HG03064 (cell line): ENCODE measurements at regions not wholly inside any gene's neighbourhood (a gene's known extent, or its start where the extent isn't known, plus 50 kb on each side); places are given as distances from the start of the nearest gene placed in this dataset.
A peak's percentile ranks its signal among the peaks of the same experiment; 100 is the strongest.
"Not testable (repeated sequence)": the region's sequence is repeated elsewhere in the genome, so short reads cannot be mapped to it uniquely, and the experiment has no call there.

Experiments
- ATAC-seq: cut with Tn5 transposase; IDR thresholded peaks from one replicate; pipeline ENCODE4 v1.9.1; 2021; ENCODE audit warnings: low read depth; ENCODE audit not compliant: unreplicated experiment

DNA sequence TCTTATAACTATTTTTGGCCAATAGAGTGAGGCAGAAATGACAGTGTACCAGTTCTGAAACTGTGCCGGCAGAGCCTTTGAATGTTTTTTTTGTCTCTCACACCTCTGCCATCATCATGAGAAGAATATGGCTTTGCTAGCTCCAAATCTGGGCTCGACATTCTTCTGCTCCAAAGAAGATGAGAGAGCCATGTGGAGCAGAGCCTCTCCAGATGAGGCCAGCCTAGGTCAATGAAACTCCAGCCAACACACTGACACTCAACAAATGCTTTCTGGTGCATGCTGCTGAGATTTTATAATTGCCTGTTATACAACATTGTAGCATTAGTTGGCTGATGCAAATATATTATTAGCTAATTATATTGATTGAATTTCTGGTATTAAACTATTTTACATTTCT, 154.7 kb downstream of the SLC38A4 start:
- ATAC-seq, result no peak

- ATAC-seq, result no peak
Measured at GRCh38 chr12:46670636-46671035, 155.2 kb downstream of the SLC38A4 start.

DNA sequence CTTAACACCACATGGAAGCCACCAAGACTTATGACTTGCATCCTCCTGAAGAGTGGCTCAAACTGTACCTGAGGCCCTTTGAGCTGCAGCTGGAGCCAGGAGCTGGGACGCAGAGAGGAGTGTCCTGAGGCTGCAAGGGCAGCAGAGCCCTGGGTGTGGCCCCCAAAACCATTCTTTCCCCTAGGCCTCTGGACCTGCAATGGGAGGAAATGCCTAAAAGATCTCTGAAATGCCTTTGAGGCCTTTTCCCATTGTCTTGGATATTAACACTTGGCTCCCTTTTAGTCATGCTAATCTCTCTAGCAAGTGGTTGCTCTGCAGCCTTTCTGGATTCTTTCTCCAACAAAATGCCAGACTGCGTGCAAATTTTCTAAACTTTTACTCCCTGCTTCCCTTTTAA, 156.1 kb downstream of the SLC38A4 start:
- ATAC-seq, result no peak

GRCh38 chr12:46667551-46667950, 158.2 kb downstream of the SLC38A4 start:
- no peak for ATAC-seq

- ATAC-seq, result peak; percentile 58
Measured at GRCh38 chr12:46664761-46665287, 161.0 kb downstream of the SLC38A4 start.

GRCh38 chr12:46663318-46663717, 162.5 kb downstream of the SLC38A4 start:
- no peak for ATAC-seq

DNA sequence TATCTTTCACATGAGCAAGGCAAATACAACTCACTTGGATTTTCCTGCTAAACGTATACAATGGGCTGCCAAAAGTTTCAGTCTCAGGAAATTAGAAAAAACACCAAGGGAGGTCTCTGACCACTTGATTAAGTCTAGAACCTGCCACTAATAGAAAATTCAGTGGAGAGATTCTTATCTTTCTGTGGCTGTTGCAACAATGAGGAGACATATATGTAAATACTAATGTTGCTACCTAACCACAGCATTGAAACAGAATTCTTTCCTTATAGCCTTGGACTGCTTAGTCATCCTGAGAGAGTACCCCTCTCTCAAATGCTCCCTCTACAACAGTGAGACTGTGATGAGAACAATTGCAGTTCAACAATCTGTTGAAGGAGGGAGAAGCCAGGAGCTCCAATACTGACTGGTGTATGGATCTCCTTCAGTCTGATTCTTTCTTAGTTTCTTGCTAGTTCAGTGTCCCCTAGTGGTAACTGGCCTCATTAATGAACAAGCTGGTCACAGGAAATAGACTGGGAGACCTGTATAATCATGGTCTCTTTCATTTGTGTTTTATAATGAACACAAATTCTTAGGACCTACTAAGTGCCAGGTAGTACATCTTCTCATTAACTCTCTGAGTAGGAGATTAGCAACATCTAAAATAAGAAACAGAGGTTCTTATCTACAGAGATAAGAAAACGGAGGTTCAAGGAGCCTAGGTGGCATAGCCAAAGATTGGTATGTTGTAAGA, 164.5 kb downstream of the SLC38A4 start:
- peak; percentile 66 for ATAC-seq

- ATAC-seq, result no peak
Measured at GRCh38 chr12:46660719-46661109, 165.1 kb downstream of the SLC38A4 start.

GRCh38 chr12:46660276-46660675, 165.5 kb downstream of the SLC38A4 start:
- ATAC-seq, result no peak

- no peak for ATAC-seq
Measured at GRCh38 chr12:46659824-46660223, 166.0 kb downstream of the SLC38A4 start.

DNA sequence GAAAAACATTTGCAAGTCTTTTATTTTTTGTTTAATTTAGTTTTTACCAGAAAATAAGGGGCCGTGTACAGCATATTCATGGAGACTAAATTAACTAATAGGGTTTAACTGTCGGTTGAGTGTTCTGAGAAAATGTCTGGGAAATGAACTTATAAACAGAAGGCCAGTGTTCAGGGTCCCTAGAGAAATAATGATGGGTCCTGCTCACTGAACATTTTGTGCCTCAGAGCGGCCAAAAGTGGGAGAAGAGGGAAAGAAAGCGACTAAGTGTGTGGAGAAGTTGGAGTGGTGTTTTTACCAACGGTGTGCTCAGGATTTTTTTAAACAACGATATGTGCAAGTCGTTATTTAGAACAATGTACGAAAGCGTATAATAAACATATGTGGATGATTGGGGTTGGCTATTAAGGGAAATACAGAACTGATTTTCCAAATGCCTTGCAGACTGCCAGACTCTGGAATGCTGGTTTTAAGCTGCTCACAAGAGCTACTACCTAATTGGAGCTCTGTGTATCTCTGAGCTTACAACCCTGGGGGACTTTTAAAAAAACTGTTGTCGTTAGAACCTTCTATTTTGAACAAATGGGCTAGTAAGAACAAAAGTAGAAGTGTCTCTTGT, 166.7 kb downstream of the SLC38A4 start:
- no peak for ATAC-seq

- ATAC-seq, result no peak
Measured at GRCh38 chr12:46657453-46658411, 168.1 kb downstream of the SLC38A4 start.

- not testable (repeated sequence) for ATAC-seq
Measured at GRCh38 chr12:46655984-46656383, 169.8 kb downstream of the SLC38A4 start.

DNA sequence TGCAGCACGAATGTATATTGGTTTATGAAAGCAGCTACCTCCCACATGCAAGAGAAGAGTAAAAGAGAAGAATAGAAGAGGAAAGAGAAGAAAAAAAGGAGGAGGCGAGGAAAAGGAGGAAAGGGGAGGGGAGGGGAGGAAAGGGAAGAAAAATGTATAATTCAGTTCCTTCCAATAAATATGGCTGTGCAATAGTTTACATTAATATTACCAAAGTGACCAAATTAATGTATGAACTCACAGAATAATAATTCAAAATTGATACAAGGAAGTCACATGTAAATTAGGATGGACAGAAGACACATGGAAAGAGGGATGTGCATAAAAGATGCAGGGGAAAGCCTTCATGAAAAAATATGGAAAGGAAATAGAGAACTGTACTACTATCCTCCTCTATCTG, 172.5 kb downstream of the SLC38A4 start:
- ATAC-seq, result no peak

DNA sequence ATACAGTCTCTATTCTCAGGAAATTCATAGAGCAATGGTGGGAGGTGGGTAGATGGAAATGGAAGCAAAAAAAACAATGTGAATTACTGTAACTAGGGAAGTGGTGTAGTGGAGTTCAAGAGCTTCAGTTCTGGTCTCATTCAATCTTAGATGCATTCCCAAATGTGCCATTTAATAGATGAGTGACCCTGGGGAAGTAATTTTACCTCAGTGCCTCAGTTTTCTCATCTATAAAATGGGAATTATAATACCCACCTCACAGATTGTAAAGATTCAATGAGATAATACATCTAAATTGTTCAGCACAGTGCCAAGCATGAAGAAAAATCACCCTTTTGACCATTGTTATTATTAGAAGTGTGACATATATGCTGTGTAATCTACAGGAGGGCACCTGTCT, 173.1 kb downstream of the SLC38A4 start:
- ATAC-seq, result no peak

DNA sequence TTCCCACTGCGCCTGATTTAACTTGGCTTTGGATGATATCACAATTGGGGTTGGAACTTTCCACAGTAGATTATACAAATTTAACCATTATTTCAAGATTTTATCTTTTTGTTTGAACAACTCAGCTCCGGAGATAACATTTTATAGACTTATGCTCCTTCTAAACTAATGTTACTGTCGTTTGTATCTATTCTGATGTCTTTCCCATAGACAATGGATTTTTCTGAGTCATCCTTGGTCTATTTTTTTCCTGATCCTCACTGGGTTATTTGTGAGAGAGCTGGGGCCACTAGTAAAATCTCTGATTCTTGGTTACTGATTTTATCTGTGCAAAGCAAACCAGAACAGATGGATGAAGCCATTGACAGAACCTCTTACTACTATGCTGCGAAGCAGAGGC, 175.1 kb downstream of the SLC38A4 start:
- no peak for ATAC-seq

- ATAC-seq, result no peak
Measured at GRCh38 chr12:46649433-46649832, 176.4 kb downstream of the SLC38A4 start.

DNA sequence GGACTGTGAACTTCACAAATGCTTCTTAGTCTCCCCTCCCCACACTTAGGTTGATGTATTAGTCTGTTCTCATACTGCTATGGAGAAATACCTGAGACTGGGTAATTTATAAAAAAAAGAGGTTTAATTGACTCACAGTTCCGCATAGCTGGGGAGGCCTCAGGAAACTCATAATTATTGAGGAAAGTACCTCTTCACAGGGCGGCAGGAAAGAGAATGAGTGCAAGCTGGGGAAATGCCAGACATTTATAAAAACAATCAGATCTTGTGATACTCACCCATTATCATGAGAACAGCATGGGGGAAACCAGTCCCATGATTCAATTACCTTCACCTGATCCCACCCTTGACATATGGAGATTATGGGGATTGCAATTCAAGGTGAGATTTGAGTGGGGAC, 178.8 kb downstream of the SLC38A4 start:
- ATAC-seq, result no peak

DNA sequence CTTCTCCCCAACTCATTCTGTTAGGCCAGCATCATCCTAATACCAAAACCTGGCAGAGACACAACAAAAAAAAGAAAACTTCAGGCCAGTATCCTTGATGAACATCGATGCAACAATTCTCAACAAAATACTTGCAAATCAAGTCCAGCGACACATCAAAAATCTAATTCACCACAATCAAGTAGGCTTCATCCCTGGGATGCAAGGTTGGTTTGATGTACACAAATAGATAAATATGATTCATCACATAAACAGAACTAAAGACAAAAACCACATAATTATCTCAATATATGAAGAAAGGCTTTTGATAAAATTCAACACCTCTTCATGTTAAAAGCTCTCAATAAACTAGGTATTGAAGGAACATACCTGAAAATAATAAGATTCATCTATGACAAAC, 184.1 kb downstream of the SLC38A4 start:
- ATAC-seq, result not testable (repeated sequence)

DNA sequence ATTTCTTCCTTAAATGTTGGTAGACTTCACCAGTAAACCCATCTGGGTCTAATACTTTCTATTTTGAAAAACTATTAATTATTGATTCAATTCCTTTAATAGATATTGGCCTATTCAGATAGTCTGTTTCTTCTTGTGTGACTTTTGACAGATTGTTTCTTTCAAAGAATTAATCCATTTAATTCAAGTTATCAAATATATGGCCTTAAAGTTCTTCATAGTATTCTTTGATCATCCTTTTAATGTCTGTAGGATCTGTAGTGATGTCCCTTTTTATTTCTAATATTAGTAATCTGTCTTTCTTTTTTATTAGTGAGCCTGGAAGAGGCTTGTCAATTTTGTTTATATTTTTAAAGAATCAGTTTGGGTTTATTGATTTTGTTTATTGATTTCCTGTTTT, 190.0 kb downstream of the SLC38A4 start:
- no peak for ATAC-seq
